Stimulated activated CD4-positive, alpha-beta T cell treated with anti-CD3 and anti-CD28 coated beads, Interleukin-15, amount 100 ng/mL, for 48 hours (primary cell): ENCODE measurements at regions not wholly inside any gene's neighbourhood (a gene's known extent, or its start where the extent isn't known, plus 50 kb on each side); places are given as distances from the start of the nearest gene placed in this dataset.
"Not testable (repeated sequence)": the region's sequence is repeated elsewhere in the genome, so short reads cannot be mapped to it uniquely, and the experiment has no call there.

Experiments
- DNase-seq, 2 donors: peaks; one replicate each; pipeline ENCODE4 v3.0.0-alpha.2; 2020; ENCODE audit warnings: low read depth in 2 of 2

- no peak for DNase-seq
These were observed 262.9 kb upstream of the ATP10A start for GRCh38 chr15:26126070-26126469.

GRCh38 chr15:26125664-26126063, 262.5 kb upstream of the ATP10A start:
- DNase-seq = no peak

DNA sequence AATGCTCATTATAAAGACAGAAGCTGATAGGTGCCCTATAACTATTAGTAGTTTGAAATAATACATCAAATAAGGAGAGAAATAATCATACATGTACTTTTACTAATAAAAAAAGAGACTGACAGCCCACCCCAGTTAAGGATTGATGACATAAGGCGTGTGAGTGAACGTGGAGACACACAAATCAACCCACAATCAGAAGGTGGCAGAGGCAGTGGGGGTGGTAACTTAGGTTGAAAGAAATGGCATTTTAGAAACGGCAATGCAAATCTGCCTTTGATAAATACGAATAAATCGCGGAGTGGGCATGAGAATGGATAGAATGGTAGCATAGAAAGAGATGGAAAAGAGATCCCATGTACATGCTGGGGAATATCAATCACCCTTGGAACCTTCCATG, 256.2 kb upstream of the ATP10A start:
- no peak for DNase-seq

DNA sequence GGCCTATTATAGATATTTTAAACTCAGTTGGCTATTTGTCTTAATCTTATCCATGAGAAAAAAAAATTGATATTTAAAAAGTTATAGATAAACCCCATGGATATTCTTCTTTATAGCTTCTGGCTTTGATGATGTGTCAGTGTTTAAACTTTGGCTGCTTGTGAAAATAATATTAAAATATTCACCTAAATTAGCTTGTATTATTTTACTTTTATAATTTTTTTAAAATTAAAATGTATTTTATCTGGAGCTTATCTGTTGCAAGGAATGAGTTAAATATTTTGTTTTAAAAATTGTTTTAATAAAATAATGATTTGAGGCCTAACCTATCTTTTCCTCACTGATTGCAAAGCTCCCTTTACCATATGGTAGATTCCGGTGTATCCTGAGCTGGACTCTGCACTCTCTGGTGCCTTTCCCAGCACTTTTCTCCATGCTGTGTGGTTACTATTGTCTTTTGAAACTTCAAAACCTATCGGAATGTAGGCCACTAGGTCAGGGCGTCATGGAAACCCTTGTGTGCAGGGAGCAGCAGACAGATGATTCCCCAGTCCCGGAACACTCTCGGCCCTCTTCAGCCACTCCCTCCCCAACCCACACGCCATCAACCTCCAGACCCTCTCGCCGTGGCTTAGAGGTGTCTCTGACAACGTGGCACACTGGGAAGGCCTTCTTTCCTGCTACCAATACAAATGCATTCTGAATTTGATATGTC, 252.3 kb upstream of the ATP10A start:
- no peak for DNase-seq

DNA sequence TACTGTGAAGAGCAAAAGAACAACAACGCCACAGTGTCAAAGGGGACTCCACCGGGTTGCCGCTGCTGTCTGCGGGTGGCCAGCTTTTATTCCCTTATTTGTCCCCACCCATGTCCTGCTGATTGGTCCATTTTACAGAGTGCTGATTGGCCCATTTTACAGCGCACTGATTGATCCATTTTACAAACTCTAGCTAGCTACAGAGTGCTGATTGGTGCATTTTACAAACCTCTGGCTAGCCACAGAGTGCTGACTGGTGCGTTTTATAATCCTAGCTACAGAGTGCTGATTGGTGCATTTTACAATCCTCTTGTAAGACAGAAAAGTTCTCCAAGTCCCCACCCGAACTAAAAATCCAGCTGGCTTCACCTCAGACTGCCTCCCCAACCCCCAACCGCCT, 251.0 kb upstream of the ATP10A start:
- DNase-seq = not testable (repeated sequence)

DNA sequence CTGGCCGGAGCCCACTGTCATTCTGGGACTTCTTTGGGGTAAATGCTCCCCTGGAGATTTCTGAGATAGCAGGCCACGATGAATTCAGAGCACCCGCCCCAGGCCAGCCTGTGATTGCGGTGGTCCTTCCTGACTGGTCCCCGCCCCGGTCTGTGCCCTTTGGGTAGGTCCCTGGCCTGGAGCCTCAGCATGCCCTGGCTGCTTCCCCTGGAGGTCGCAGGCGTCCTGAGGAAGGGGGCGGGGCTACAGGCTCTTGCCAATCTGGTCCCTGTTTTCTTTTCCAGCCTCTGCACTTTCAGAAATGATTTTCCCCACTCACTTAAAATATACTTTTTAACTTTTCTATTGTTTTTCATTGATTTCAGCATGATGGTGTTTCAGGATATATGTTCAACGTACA, 250.2 kb upstream of the ATP10A start:
- DNase-seq = no peak

- DNase-seq = no peak
These were observed 246.1 kb upstream of the ATP10A start for GRCh38 chr15:26109203-26109602.

DNA sequence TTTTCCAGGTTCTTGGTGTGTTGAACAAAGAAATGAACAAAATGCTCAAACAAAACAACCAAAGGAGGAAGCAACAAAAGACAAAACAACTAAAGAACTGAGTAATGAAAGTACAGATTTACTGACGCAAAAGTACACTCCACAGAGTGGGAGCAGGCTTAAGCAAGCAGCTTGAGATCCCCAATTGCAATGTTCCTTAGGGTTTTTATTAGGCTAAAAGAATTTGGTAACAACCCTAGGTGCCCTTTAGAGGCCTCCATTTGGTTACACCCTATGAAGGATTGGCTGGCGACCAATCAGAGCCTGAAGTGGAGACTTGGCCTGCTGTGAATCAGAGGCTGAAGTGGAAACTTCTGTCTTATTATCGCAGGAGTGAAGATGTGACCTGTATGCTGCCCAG, 243.4 kb upstream of the ATP10A start:
- no peak for DNase-seq

DNA sequence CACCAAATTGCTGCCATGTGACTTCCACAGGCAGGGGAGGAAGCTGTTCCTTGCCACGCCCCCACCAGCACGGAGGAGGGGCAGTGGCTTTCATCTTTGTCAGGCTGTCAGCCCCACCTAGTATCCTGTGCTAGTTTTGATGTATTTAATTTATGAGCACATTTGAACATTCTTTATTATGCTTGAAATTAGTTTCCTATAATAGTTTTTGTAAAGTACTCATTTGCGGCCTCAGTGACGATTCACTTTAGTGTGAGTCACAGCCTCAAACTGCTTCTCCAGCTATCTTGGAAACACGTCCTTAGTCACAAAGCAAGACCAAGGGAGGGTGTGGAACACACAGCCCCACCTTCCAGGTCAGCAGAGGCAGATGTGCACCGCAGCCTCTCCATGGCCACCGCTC, 239.9 kb upstream of the ATP10A start:
- DNase-seq = no peak

DNA sequence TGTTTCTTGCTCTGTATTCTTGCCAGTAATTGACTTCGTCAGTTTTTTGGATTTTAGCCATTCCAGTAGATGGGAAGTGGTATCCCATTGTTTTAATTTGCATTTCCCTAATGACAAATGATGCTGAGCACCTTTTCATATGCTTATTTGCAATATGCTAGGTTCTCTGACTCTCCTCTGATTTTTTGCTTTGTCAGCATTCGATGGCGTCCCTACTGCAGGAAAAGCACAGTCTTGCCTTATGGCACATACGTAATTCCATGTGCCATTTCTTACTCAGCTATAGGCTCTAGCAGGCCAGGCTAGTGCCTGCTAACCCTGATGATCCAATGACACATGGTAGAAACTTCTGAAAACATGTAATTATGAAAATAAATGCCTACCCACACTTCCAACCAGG, 239.2 kb upstream of the ATP10A start:
- no peak for DNase-seq

GRCh38 chr15:26101443-26101842, 238.3 kb upstream of the ATP10A start:
- no peak for DNase-seq

DNA sequence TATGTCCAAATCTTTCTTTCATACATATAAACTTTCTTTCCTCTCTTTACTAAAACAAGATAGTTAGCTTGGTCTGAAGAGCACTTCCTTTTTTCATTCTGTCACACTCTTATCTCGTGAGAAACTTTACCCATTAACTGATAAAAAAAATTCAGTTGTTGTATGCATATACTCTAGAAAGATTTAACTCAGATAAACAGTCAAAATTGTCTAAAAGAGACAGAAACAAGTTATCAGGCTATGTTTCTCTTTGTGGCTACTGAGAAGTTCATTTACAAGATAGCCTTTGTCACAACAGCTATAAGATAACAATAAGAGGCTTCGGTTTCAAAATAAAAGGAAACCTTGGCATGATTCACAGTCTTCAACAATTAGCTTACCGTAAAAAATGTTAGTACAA, 235.7 kb upstream of the ATP10A start:
- no peak for DNase-seq

- DNase-seq = no peak
These were observed 234.1 kb upstream of the ATP10A start for GRCh38 chr15:26097216-26097615.

GRCh38 chr15:26096581-26096980, 233.5 kb upstream of the ATP10A start:
- no peak for DNase-seq

GRCh38 chr15:26095710-26096330, 232.7 kb upstream of the ATP10A start:
- DNase-seq = no peak

DNA sequence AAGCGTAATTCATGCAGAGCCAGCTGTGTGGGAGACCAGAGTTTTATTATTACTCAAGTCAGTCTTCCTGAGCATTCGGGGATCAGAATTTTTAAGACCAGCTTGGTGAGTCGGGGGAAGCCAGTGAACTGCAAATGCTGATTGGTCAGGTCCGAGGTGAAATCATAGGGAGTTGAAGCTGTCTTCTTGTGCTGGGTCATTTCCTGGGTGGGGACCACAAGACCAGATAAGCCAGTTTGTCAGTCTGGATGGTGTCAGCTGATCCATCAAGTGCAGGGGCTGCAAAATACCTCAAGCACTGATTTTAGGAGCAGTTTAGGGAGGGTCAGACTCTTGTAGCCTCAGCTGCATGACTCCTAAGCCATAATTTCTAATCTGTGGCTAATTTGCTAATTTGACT, 228.1 kb upstream of the ATP10A start:
- no peak for DNase-seq

GRCh38 chr15:26087881-26088280, 224.8 kb upstream of the ATP10A start:
- no peak for DNase-seq

DNA sequence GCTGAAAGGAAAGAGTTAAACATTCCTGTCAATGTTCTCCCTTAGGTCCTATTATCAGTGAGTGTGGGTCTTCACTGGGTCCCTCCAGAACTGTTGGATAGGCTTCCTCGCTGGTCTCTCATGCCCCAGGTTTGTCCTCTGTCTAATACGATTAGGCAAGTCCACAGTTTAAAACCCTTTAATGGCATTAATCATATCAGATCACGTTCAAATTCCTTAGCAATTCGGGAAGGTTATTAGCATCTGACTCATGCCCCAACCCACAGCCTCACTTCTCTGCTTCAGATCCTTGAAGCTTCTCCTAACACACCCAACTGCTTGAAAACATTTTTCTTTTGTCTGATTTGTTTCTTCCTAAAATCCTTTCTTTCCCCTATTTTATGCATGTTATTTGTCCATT, 224.3 kb upstream of the ATP10A start:
- no peak for DNase-seq

DNA sequence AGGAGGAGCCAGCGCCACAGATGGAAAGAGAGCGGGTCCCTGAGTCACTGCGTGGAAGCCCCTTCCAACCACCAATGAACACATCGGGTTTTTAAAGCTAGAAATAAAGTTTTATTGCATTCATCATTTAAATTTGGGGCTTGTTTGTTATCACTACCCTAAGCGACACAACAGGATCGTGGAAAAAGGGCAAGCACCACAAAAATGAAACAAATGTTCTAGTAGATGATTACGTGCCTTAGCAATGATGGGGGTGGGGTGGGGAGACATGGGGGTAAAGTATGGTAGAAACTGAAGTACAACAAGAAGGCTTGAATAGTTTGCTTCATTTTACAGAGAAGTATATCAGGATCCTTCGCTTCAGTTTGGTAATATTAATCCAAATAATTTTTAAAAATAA, 221.6 kb upstream of the ATP10A start:
- DNase-seq = no peak

- DNase-seq = no peak
These were observed 220.8 kb upstream of the ATP10A start for GRCh38 chr15:26083896-26084295.

GRCh38 chr15:26083457-26083856, 220.3 kb upstream of the ATP10A start:
- no peak for DNase-seq

DNA sequence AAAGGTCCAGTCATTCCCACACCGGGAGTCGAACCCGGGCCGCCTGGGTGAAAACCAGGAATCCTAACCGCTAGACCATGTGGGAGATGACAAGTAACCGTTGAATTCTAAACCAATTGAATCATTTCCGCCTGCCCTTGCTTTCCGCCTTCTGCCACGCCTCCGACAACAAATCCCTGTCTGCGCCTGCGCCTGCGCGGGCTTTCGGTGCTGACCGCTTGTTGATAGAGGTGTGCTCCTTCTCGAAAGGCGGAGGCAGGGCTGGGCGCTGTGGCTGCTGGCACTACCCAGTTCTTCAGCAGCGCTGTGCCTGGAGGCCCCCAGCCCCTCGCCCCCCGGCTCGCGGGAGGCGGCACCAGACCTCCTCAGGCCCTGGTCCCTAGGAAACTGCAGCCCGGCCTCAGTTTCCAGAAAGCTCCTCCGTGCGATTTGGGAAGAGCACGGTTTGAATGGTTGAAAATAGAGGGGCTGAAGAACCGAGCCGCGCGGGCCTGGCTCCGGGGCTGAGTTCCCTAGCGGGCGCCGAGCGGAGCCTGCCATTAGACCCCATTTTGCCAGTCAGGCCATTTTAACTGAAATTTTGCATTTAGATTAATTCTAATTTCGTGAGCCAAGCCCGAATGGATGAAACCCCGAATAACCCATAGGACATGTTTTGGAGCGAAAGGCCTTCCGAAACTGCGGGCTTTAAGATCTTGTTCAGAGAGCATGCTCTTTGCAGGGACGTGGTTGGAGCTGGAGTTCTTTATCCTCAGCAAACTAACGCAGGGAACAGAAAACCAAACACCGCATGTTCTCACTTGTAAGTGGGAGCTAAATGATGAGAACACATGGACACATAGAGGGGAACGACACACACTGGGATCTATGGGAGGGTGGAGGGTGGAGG, 219.3 kb upstream of the ATP10A start:
- DNase-seq = peak; percentile 89 to 94

DNA sequence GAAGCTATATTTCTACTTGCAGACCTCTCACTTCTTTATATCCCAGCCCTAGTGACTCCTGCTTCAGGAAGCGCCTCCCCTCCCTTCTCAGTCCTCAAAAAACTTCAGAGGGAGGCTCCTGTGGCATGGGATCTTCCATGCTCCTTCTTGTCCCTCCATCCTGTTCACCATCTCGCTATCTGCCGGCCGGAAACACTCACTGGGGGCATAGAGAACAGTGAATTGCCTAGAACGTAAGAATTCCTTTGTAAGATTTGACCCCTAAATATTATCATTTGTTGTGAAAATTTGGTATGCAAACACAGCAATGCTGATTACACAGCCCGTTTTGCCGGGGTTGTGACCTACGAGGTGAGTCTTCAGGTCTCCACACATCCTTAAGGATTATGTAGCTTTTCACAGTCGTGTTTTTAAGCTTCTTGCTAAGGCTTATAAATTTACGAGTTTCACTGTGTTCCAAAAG, 218.7 kb upstream of the ATP10A start:
- DNase-seq = no peak
